Activated CD4-positive, alpha-beta T cell treated with anti-CD3 and anti-CD28 coated beads, Interleukin-2, Interleukin-4, amounts not matched to agents 100 ng/mL and 50 ng/mL, durations not matched to agents 16 hours and 8 hours (primary cell): ENCODE measurements at regions not wholly inside any gene's neighbourhood (a gene's known extent, or its start where the extent isn't known, plus 50 kb on each side); places are given as distances from the start of the nearest gene placed in this dataset.
A peak's percentile ranks its signal among the peaks of the same experiment; 100 is the strongest.

Source experiments
- DNase-seq: peaks from one replicate; pipeline ENCODE4 v3.0.0-alpha.2; 2020; ENCODE audit warnings: low spot score

- no peak for DNase-seq
Observed at GRCh38 chrX:20471483-20471882, 204.8 kb upstream of the RPS6KA3 start.

GRCh38 chrX:20463296-20464075 is 196.8 kb upstream of the RPS6KA3 start:
- no peak for DNase-seq

GRCh38 chrX:20461576-20461975 is 194.9 kb upstream of the RPS6KA3 start:
- DNase-seq, result no peak

GRCh38 chrX:20461002-20461401 is 194.3 kb upstream of the RPS6KA3 start:
- DNase-seq, result no peak

GRCh38 chrX:20459410-20460350 is 193.0 kb upstream of the RPS6KA3 start:
- DNase-seq, result peak; percentile 6

- no peak for DNase-seq
Observed at GRCh38 chrX:20456971-20457370, 190.3 kb upstream of the RPS6KA3 start.

- no peak for DNase-seq
Observed at GRCh38 chrX:20455001-20455400, 188.3 kb upstream of the RPS6KA3 start.

GRCh38 chrX:20454117-20454516 is 187.4 kb upstream of the RPS6KA3 start:
- DNase-seq, result peak; percentile 17

- peak; percentile 30 for DNase-seq
Observed at GRCh38 chrX:20452487-20452886, 185.8 kb upstream of the RPS6KA3 start.

GRCh38 chrX:20451929-20452328 is 185.2 kb upstream of the RPS6KA3 start:
- DNase-seq, result no peak

GRCh38 chrX:20445109-20445508 is 178.4 kb upstream of the RPS6KA3 start:
- DNase-seq, result no peak

GRCh38 chrX:20442597-20442996 is 175.9 kb upstream of the RPS6KA3 start:
- DNase-seq, result peak; percentile 82

- DNase-seq, result no peak
Observed at GRCh38 chrX:20441123-20441522, 174.4 kb upstream of the RPS6KA3 start.

- DNase-seq, result no peak
Observed at GRCh38 chrX:20438871-20439526, 172.3 kb upstream of the RPS6KA3 start.

- peak; percentile 24 for DNase-seq
Observed at GRCh38 chrX:20437683-20438082, 171.0 kb upstream of the RPS6KA3 start.

- DNase-seq, result no peak
Observed at GRCh38 chrX:20435913-20436312, 169.2 kb upstream of the RPS6KA3 start.

- DNase-seq, result no peak
Observed at GRCh38 chrX:20434986-20435385, 168.3 kb upstream of the RPS6KA3 start.

- DNase-seq, result no peak
Observed at GRCh38 chrX:20433388-20433775, 166.7 kb upstream of the RPS6KA3 start.

- no peak for DNase-seq
Observed at GRCh38 chrX:20432746-20433387, 166.2 kb upstream of the RPS6KA3 start.

GRCh38 chrX:20432048-20432447 is 165.3 kb upstream of the RPS6KA3 start:
- DNase-seq, result no peak

- DNase-seq, result no peak
Observed at GRCh38 chrX:20431486-20431885, 164.8 kb upstream of the RPS6KA3 start.

- no peak for DNase-seq
Observed at GRCh38 chrX:20427173-20427770, 160.6 kb upstream of the RPS6KA3 start.
